ENCODE measurements at regions not wholly inside any gene's neighbourhood (a gene's known extent, or its start where the extent isn't known, plus 50 kb on each side); places are given as distances from the start of the nearest gene placed in this dataset.

DNA sequence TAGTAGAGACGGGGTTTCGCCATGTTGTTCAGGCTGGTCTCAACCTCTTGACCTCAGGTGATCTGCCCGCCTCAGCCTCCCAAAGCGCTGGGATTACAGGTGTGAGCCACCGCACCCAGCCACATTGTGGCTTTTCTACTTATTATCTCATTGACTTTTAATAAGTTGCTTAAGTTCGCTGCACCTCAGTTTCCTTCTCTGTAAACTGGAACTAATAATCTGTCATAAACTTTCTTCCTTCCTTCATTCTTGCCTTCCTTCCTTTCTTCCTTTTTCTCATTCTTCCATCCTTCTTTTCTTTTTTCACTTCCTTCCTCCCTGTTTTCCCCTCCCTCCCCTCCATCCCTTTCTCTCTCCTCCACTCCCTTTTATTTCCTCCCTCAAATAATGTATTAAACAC lies 192.2 kb downstream of the MAF start:
- Histone ChIP-seq H3K4me3 (ENCODE audit: low read depth, low read length, poor library complexity, severe bottlenecking) (no peak overlapping the region), H3K36me3 (ENCODE audit: insufficient read depth, low read length) (no peaks in the 10 kb centered on the region), H3K9ac (ENCODE audit: low read length) (no peak overlapping the region), H3K9me2 (ENCODE audit: low read depth, low read length) (no peaks in the 10 kb centered on the region), H3K27ac (ENCODE audit: low read depth, low read length, poor library complexity, severe bottlenecking) (no peak overlapping the region), H3K4me1 (ENCODE audit: insufficient read depth, low read length, severe bottlenecking) (no peaks in the 10 kb centered on the region), H3K4me2 (ENCODE audit: low read length) (no peak overlapping the region), H4K20me1 (ENCODE audit: insufficient read depth, low read length) (no peaks in the 10 kb centered on the region), H3F3A (ENCODE audit: insufficient read depth, low read length) (no peaks in the 10 kb centered on the region), H3K9me3 (ENCODE audit: low read length) (no peaks in the 10 kb centered on the region), H2AFZ (ENCODE audit: low read length) (no peak overlapping the region), H3K79me2 (ENCODE audit: insufficient read depth, low read length) (no peaks in the 10 kb centered on the region), H3K27me3 (ENCODE audit: insufficient read depth, low read length) (no peaks in the 10 kb centered on the region)
- TF ChIP-seq, protein P1, sequence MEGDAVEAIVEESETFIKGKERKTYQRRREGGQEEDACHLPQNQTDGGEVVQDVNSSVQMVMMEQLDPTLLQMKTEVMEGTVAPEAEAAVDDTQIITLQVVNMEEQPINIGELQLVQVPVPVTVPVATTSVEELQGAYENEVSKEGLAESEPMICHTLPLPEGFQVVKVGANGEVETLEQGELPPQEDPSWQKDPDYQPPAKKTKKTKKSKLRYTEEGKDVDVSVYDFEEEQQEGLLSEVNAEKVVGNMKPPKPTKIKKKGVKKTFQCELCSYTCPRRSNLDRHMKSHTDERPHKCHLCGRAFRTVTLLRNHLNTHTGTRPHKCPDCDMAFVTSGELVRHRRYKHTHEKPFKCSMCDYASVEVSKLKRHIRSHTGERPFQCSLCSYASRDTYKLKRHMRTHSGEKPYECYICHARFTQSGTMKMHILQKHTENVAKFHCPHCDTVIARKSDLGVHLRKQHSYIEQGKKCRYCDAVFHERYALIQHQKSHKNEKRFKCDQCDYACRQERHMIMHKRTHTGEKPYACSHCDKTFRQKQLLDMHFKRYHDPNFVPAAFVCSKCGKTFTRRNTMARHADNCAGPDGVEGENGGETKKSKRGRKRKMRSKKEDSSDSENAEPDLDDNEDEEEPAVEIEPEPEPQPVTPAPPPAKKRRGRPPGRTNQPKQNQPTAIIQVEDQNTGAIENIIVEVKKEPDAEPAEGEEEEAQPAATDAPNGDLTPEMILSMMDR (IDR thresholded peaks at IDR 0.05; ENCODE audit: low read length): no peak
- TF ChIP-seq EZH2 (IDR thresholded peaks at IDR 0.05; ENCODE audit: borderline replicate concordance, low read length): no peak

DNA sequence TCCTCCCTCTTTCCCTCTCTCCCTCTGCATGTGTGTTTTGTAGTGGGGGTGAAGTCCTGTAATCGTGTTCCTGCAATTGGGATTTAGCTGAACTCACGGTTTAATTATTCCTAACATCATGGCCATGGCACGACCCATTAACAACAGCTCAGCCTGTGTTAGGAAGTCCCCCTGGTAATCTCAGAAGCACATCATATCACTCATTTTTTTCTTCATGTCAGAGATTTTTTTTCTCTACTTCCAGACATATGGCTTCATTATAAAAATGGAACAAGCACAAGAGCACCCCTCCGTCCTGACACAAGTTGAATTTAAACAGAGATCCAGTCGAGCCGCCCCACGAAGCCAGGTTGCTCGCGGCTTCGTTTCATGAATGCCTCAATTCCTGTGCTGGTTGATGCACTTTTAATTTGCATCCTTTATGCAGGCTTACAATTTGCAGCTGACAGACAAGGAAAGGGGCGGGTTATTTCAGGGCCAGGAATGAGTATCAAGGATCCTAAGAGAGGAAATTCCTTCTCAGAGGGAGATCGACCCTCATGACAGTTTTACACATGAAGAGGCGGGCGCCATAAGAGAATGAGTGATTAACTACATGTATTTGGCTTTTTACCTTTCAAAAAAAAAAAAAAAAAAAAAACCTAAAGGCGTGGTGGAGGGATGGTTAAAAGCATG lies 192.9 kb downstream of the MAF start:
- H4K20me1 ChIP-seq (ENCODE audit: insufficient read depth, low read length): no peaks in the 10 kb centered on the region
- no peak overlapping the region for H3K4me2 ChIP-seq (ENCODE audit: low read length)
- no peak overlapping the region for H3K27ac ChIP-seq (ENCODE audit: low read depth, low read length, poor library complexity, severe bottlenecking)
- H3K9me3 ChIP-seq (ENCODE audit: low read length): no peaks in the 10 kb centered on the region
- H2AFZ ChIP-seq (ENCODE audit: low read length): no peak overlapping the region
- H3K9me2 ChIP-seq (ENCODE audit: low read depth, low read length): no peaks in the 10 kb centered on the region
- H3K79me2 ChIP-seq (ENCODE audit: insufficient read depth, low read length): no peaks in the 10 kb centered on the region
- H3K9ac ChIP-seq (ENCODE audit: low read length): no peak overlapping the region
- H3K27me3 ChIP-seq (ENCODE audit: insufficient read depth, low read length): no peaks in the 10 kb centered on the region
- no peaks in the 10 kb centered on the region for H3K4me1 ChIP-seq (ENCODE audit: insufficient read depth, low read length, severe bottlenecking)
- no peak overlapping the region for H3K4me3 ChIP-seq (ENCODE audit: low read depth, low read length, poor library complexity, severe bottlenecking)
- H3F3A ChIP-seq (ENCODE audit: insufficient read depth, low read length): no peaks in the 10 kb centered on the region
- no peak for TF ChIP-seq EZH2 (IDR thresholded peaks at IDR 0.05; ENCODE audit: borderline replicate concordance, low read length)
- TF ChIP-seq, protein P1 (IDR thresholded peaks at IDR 0.05; ENCODE audit: low read length): no peak
- no peaks in the 10 kb centered on the region for H3K36me3 ChIP-seq (ENCODE audit: insufficient read depth, low read length)

DNA sequence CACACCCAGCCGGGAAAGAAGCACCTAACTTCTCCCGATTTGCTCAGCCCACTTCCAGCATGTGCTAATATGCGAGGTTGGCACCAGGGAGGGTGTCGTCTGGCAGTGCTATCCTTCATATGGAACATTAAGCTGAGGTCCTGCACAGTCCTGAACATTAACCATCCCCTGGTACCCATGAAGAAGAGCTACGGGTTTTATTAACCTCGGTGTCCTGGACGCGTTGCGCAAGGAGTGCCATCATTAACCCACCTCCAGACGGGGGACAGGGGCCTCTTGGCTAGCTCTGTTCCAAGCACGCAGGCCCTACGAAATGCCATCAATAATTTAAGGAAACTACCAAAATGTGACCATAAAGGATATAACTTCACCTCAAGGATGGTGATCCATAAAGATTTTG lies 193.5 kb downstream of the MAF start:
- Histone ChIP-seq H3K4me3 (ENCODE audit: low read depth, low read length, poor library complexity, severe bottlenecking) (no peak overlapping the region), H3K4me1 (ENCODE audit: insufficient read depth, low read length, severe bottlenecking) (no peaks in the 10 kb centered on the region), H3K4me2 (ENCODE audit: low read length) (no peak overlapping the region), H2AFZ (ENCODE audit: low read length) (no peak overlapping the region), H3K9me2 (ENCODE audit: low read depth, low read length) (no peaks in the 10 kb centered on the region), H3K9me3 (ENCODE audit: low read length) (no peaks in the 10 kb centered on the region), H3K27me3 (ENCODE audit: insufficient read depth, low read length) (no peaks in the 10 kb centered on the region), H3K27ac (ENCODE audit: low read depth, low read length, poor library complexity, severe bottlenecking) (no peak overlapping the region), H4K20me1 (ENCODE audit: insufficient read depth, low read length) (no peaks in the 10 kb centered on the region), H3K36me3 (ENCODE audit: insufficient read depth, low read length) (no peaks in the 10 kb centered on the region), H3K9ac (ENCODE audit: low read length) (no peak overlapping the region), H3F3A (ENCODE audit: insufficient read depth, low read length) (no peaks in the 10 kb centered on the region), H3K79me2 (ENCODE audit: insufficient read depth, low read length) (no peaks in the 10 kb centered on the region)
- TF ChIP-seq, protein P1 (IDR thresholded peaks at IDR 0.05; ENCODE audit: low read length): no peak
- TF ChIP-seq EZH2 (IDR thresholded peaks at IDR 0.05; ENCODE audit: borderline replicate concordance, low read length): no peak
